NCI-H2081 treated with DMSO at 0.1 percent for 48 hours (cell line): ENCODE measurements at regions not wholly inside any gene's neighbourhood (a gene's known extent, or its start where the extent isn't known, plus 50 kb on each side); places are given as distances from the start of the nearest gene placed in this dataset.
"Not testable (repeated sequence)": the region's sequence is repeated elsewhere in the genome, so short reads cannot be mapped to it uniquely, and the experiment has no call there.

Experiments
- DNase-seq: peaks from one replicate; lab custom pipeline; 2025; lab: John Stamatoyannopoulos, UW

- no peak for DNase-seq
Measured at GRCh38 chr7:119123326-119123725, 898.8 kb downstream of the ANKRD7 start.

DNA sequence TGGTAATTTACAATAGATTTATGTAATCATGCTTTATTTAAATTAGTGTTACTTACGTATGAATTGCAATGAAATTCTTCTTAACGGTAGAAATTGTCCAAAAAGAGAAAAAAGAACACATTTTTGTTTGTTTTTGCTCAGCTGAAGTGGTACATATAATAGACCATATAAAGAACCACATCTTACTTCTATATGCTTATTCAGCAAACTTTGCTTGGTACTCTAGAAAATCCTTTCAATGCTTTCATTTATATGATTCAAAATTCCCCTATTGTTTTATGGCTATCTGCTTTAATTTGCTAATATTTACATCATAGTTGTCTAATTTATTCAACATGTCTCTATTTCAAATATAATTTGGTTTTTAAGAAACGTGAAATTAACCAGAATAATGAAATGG lies 903.2 kb downstream of the ANKRD7 start:
- no peak for DNase-seq

GRCh38 chr7:119132436-119132835 lies 907.9 kb downstream of the ANKRD7 start:
- DNase-seq, result no peak

GRCh38 chr7:119167431-119167830 lies 942.9 kb downstream of the ANKRD7 start:
- DNase-seq, result no peak

DNA sequence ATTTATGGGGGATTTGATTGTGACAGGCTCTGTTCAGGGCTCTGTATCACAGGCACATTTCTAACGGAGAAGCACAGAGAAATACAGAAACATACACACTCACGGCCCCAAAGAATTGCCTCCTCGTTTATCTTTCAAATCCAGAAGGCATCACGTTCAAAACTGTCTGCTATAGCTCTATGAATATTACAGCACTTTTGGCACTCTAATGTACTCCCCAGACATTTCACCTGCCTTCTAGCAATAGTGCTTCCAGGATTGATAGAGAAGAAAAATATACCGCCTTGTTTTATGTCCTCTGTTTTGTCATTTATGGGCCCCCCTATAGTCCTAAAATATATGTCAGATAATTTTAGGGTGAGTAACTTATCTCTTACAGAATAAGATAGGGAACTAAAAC lies 947.5 kb downstream of the ANKRD7 start:
- DNase-seq, result no peak

- DNase-seq, result peak; percentile 79
Measured at GRCh38 chr7:119175911-119176627, 951.6 kb downstream of the ANKRD7 start.

DNA sequence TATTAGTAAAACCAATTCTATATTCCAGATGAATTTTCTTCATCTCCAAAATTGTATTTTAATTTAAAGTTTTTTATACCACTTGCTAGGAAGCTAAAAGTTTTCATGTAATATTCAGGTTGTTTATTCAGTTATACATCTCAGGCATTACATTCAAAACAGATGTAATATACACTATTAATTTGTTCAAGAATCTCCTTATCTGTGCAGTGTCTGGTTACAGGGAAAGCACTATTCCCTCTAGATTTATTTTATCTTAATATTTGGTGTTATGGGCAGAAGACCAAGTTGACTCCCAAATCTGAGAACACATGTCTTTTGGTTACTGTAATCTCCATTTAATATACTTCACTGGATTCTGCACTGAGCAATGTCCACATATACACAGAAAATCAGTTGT lies 953.4 kb downstream of the ANKRD7 start:
- no peak for DNase-seq

GRCh38 chr7:119184124-119184788 lies 959.8 kb downstream of the ANKRD7 start:
- DNase-seq, result no peak

GRCh38 chr7:119196183-119196582 lies 971.7 kb downstream of the ANKRD7 start:
- DNase-seq, result no peak

DNA sequence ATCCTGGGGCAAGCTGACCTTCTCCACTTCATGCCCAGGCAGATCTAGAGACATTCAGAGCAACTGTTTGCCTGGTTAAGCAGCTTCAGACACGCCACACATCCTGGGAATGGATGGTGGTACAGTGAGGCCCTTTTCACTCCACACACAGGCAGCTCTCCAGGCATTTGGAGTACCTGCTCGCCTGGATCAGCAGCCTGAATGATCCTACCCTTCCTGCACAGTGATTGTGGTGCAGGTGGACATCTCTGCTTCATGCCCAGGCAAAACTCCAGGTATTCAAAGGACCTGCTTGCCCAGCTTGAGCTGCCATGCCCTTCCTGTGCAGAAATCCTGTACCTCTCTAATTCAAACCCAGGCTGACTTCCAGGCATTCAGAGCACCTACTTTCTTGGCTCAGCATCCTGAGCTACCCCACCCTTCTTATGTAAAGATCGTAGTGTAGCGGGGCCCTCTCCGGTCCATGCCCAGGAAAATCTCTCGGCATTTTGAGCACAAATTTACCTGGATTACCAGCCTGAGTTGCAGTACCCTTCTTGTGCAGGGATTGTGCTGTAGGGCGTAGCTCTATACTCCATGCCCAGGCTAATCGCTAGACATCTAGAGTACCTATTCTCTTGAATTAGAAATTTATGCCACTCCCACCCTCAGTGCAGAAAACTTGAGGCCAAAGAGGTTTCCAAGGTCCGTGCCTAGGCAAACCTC lies 972.8 kb downstream of the ANKRD7 start:
- DNase-seq, result no peak

GRCh38 chr7:119197877-119198527 lies 973.5 kb downstream of the ANKRD7 start:
- peak; percentile 48 for DNase-seq

- no peak for DNase-seq
Measured at GRCh38 chr7:119219663-119220062, 995.2 kb downstream of the ANKRD7 start.

DNA sequence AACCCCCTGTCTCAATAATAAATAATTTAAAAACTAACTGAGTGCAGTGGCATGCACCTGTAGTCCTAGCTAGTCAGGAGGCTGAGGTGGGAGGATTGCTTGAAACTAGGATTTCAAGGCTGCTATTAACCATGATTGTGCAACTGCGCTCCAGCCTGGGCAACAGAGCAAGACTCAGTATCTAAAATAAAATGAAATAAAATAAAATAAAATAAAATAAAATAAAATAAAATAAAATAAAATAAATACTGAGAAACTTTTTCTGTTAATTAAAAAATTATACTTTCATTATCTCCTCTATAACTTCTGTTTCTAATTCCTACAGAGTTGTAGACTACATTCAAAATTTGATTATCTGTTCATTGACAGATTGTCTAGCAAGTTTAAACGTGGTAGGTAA lies 999.4 kb downstream of the ANKRD7 start:
- DNase-seq, result no peak

DNA sequence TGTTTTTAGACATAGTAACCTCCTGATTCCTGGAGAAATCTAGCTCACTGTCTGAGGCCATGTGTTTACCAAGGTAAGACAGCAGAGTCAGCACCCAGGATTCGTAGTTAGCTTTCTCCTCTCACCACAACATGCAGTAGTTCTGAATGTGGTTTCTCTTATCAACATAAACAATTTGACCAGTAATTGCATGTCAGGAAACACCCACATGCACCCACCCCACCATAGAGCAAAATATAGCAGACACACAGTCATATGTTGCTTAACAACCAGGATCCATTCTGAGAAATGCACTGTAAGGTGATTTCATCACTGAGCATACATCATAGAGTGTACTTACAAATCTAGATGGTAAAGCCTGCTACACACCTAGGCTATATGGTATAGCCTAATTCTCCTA lies 1004.0 kb downstream of the ANKRD7 start:
- no peak for DNase-seq

- no peak for DNase-seq
Measured at GRCh38 chr7:119232091-119232490, 1007.6 kb downstream of the ANKRD7 start.

- DNase-seq, result no peak
Measured at GRCh38 chr7:119233015-119233414, 1008.5 kb downstream of the ANKRD7 start.

- no peak for DNase-seq
Measured at GRCh38 chr7:119252962-119253361, 1020.0 kb upstream of the KCND2 start.

- DNase-seq, result no peak
Measured at GRCh38 chr7:119254742-119255141, 1018.2 kb upstream of the KCND2 start.

DNA sequence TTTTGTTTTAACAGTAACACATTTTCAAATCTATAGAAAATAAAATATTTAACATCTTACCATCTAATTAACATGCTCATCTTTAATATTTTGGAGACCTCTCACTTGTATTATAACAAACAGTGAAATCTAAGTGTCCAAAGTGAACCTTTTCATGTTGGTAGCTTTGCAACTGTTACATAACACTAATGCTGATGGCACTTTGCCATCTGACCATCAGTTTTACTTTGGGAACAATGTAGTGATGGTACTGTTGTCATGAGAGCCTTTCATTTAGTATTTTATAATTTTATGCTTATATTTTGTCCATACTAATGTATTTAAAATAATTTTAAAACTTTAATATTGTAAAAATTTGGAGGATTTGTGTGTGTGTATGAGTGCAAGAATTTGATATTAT lies 1017.0 kb upstream of the KCND2 start:
- no peak for DNase-seq

DNA sequence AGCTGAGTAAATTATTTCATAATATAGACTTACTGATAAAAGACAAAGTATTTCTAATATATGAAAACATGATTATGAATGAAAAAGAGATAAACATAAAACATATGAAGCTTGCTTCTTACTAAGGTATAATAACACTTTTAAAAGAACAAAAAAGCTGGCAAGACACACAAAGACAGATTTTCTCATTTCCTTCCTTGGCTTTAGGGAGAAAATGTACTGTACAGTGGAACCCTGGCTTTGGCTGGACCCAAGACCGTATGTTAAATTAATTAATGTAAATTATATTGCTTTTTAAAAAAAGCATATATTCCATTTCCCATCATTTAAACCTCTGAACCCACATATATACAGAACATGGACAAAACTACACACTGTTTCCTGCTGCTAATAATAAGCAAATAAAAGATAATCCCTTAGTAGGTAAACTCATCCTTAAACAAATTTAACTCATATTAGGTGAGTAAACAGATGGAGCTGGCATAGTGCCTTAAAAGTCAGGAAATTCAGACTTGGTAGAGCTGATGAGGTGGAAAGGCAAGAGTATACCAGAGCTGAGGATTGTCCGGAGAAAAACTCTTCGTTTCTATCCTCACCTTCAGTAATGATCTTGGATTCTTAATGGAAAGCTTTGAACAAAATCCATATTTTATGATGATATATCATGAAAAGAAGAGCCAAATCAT lies 1016.4 kb upstream of the KCND2 start:
- peak; percentile 33 for DNase-seq

DNA sequence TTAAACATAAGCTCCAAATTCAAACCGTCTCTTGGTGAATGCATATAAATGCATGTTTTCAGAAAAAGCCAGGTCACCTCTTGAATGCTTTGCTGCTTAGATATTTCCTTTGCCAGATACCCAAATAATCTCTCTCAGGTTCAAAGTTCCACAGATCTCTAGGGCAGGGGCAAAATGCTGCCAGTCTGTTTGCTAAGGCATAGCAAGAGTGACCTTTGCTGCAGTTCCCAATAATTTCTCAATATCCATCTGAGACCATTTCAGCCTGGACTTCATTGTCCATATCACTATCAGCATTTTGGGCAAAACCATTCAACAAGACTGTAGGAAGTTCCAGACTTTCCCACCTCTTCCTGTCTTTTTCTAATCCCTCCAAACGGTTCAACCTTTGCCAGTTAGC lies 1006.2 kb upstream of the KCND2 start:
- not testable (repeated sequence) for DNase-seq

DNA sequence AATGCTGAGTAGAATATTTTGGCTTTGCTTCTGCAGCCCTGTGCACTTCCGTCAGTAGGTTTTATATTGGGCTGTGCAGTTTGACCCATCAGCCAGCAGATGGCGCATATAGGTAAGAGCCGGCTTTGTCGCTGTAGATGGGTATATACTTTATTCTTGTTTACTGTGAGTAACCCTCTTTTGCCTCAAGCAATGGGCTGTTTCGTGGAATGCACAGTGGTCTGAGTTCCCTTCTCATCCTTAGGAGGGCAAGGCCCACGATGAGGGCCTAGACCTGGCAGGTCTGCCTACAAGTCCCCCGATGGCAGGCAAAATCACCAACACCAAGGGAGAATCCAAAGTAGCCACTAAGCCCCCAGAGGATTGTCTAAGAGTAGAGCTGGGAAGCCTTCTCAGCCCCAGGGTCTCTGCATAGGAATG lies 1002.9 kb upstream of the KCND2 start:
- DNase-seq, result peak; percentile 33
